K562 (cell line): ENCODE measurements at regions not wholly inside any gene's neighbourhood (a gene's known extent, or its start where the extent isn't known, plus 50 kb on each side); places are given as distances from the start of the nearest gene placed in this dataset.

Experiments used
- ATAC-seq: fragments of 200-7000 bp; cut with Tn5 transposase; 3 replicates; pipeline ENCODE4 v1.9.1; 2020; ENCODE audit warnings: moderate library complexity
- BruUV-seq: library from RNA; stranded (reverse); fragments of 400-500 nt; replicated peaks from 2 replicates; lab custom pipeline; 2021; lab: Mats Ljungman, UMichigan
- CTCF ChIA-PET: fragments of 300-600 bp; formaldehyde crosslinking; extraction: SDS; loops from one replicate; lab custom pipeline; 2021; ENCODE audit warnings: low intra/inter-chr PET ratio; lab: Yijun Ruan, JAX
- POLR2A ChIA-PET: fragments of 300-600, 350-650 bp; sonication (Branson Sonifier 250); formaldehyde crosslinking; extraction: SDS; loops from one replicate; lab custom pipeline; 2021; ENCODE audit warnings: antibody characterized with exemption, inconsistent platforms; lab: Yijun Ruan, JAX
- DNase-seq, 4 experiments: peaks; one replicate each; pipeline versions ENCODE4 v3.0.0 to v3.0.0-alpha.2; 2011 to 2018; ENCODE audit warnings: low spot score in 3 of 4, mixed read lengths in 3 of 4; ENCODE audit errors: extremely low read depth in 1 of 4
- FAIRE-seq: peaks from 2 replicates; lab custom pipeline; 2011; peaks lifted over from hg19 to GRCh38; lab: Jason Lieb, UNC
- H2AFZ ChIP-seq: 2 replicates; pipeline ENCODE4 v1.6.0; 2011; ENCODE audit warnings: low read depth, low read length, control low read depth, inconsistent platforms
- H3K27ac ChIP-seq: fragments of 200-600 bp; 3 replicates; pipeline ENCODE4 v1.8.0; 2011; ENCODE audit warnings: low read depth, mild to moderate bottlenecking, control low read depth, inconsistent platforms, low read length, moderate library complexity, mixed read lengths; ENCODE audit errors: extremely low read depth
- H3K27me3 ChIP-seq, 2 experiments: fragments of 300-600 bp in 1 of 2; 2 replicates in 1 of 2; 3 replicates in 1 of 2; pipeline versions ENCODE4 v1.6.0 to v1.8.0; 2011; ENCODE audit warnings: inconsistent platforms in 2 of 2, low read length in 2 of 2, mild to moderate bottlenecking in 1 of 2, mixed read lengths in 1 of 2, moderate library complexity in 1 of 2; ENCODE audit not compliant: control insufficient read depth in 2 of 2, insufficient read depth in 2 of 2
- H3K36me3 ChIP-seq: fragments of 300-600 bp; 3 replicates; pipeline ENCODE4 v1.8.0; 2011; ENCODE audit warnings: mild to moderate bottlenecking, low read length, inconsistent platforms; ENCODE audit not compliant: control insufficient read depth, insufficient read depth
- H3K4me1 ChIP-seq, 2 experiments: fragments of 200-600 bp in 1 of 2; replicated peaks in 1 of 2; 2 replicates in 1 of 2; 3 replicates in 1 of 2; pipeline versions ENCODE4 v1.5.1 to v1.8.0; 2011; ENCODE audit warnings: inconsistent platforms in 2 of 2, low read length in 2 of 2, mild to moderate bottlenecking in 1 of 2, mixed read lengths in 1 of 2, moderate library complexity in 1 of 2; ENCODE audit not compliant: control insufficient read depth in 2 of 2, insufficient read depth in 2 of 2
- H3K4me2 ChIP-seq: 2 replicates; pipeline ENCODE4 v1.6.1; 2011; ENCODE audit warnings: low read length, control low read depth, inconsistent platforms, mixed read lengths; ENCODE audit not compliant: insufficient read depth
- H3K4me3 ChIP-seq: fragments of 200-600 bp; sonication (generic), shearing (Covaris generic); 2 replicates; pipeline ENCODE4 v1.5.1; 2016; ENCODE audit warnings: control low read depth, inconsistent platforms
- H3K79me2 ChIP-seq: fragments of 200-600 bp; 3 replicates; pipeline ENCODE4 v1.8.0; 2011; ENCODE audit warnings: low read length, inconsistent platforms; ENCODE audit not compliant: control insufficient read depth, insufficient read depth
- H3K9ac ChIP-seq, 2 experiments: 2 replicates each; pipeline versions ENCODE4 v1.6.0 to v1.6.1; 2011; ENCODE audit warnings: low read depth in 2 of 2, low read length in 2 of 2, control low read depth in 1 of 2, inconsistent platforms in 1 of 2, mild to moderate bottlenecking in 1 of 2, mixed read lengths in 1 of 2; ENCODE audit not compliant: insufficient read depth in 1 of 2
- H3K9me1 ChIP-seq: one replicate; pipeline ENCODE4 v1.6.0; 2011; ENCODE audit warnings: inconsistent platforms, mild to moderate bottlenecking, low read length, moderate library complexity; ENCODE audit not compliant: control insufficient read depth, insufficient read depth
- H3K9me3 ChIP-seq: replicated peaks from 2 replicates; pipeline ENCODE4 v1.5.1; 2011; ENCODE audit warnings: low read depth, low read length, inconsistent platforms; ENCODE audit not compliant: control insufficient read depth, insufficient read depth
- H4K20me1 ChIP-seq: replicated peaks from 2 replicates; pipeline ENCODE4 v1.6.1; 2011; ENCODE audit warnings: low read length, inconsistent platforms, mixed read lengths; ENCODE audit not compliant: control insufficient read depth, insufficient read depth
- BRF2 ChIP-seq: IDR thresholded peaks from 3 replicates; pipeline ENCODE4 v1.6.1; 2011; ENCODE audit warnings: borderline replicate concordance, mild to moderate bottlenecking; ENCODE audit not compliant: insufficient read length, insufficient read depth
- HNRNPLL ChIP-seq: fragments of 200-400 bp; formaldehyde crosslinking; IDR thresholded peaks from 2 replicates; pipeline ENCODE4 v1.6.1; 2017; ENCODE audit warnings: low read length, low read depth, mild to moderate bottlenecking; ENCODE audit not compliant: poor library complexity, severe bottlenecking
- IRF2 ChIP-seq: sonication (generic); formaldehyde crosslinking; IDR thresholded peaks from 2 replicates; pipeline ENCODE4 v1.8.1; 2022; ENCODE audit warnings: mild to moderate bottlenecking, missing genetic modification reagents
- MNT ChIP-seq, 2 experiments: fragments of 450-650 bp; conservative IDR thresholded peaks; 2 replicates each; pipeline ENCODE4 v1.6.1; 2017; ENCODE audit warnings: mild to moderate bottlenecking in 2 of 2, moderate library complexity in 2 of 2
- SMAD4 ChIP-seq: fragments of 250-450 bp; sonication (Bioruptor Pico); conservative IDR thresholded peaks from 2 replicates; pipeline ENCODE4 v1.8.0; 2021; ENCODE audit warnings: inconsistent platforms, mild to moderate bottlenecking, moderate library complexity
- TAF15 ChIP-seq: fragments of 200-400 bp; formaldehyde crosslinking; IDR thresholded peaks from 2 replicates; pipeline ENCODE4 v1.6.1; 2017; ENCODE audit warnings: mild to moderate bottlenecking, low read depth, low read length, moderate library complexity
- TARDBP ChIP-seq: fragments of 450-650 bp; IDR thresholded peaks from 2 replicates; pipeline ENCODE4 v1.6.1; 2016
- TBL1XR1 ChIP-seq, 2 experiments: IDR thresholded peaks; 2 replicates each; pipeline ENCODE4 v1.6.1; 2012; ENCODE audit warnings: improper control_type of control experiment in 2 of 2, low read length in 2 of 2, mild to moderate bottlenecking in 1 of 2
- THAP12 ChIP-seq: fragments of 250-450 bp; sonication (Bioruptor Pico); IDR thresholded peaks from 2 replicates; pipeline ENCODE4 v1.9.0; 2021; ENCODE audit warnings: mild to moderate bottlenecking, inconsistent platforms
- ZBTB2 ChIP-seq: fragments of 450-650 bp; IDR thresholded peaks from 2 replicates; pipeline ENCODE4 v1.6.1; 2016; ENCODE audit warnings: antibody characterized with exemption
- ZNF224 ChIP-seq: sonication (generic); formaldehyde crosslinking; IDR thresholded peaks from 2 replicates; pipeline ENCODE4 v1.8.0; 2022; ENCODE audit warnings: mild to moderate bottlenecking, missing genetic modification reagents
- ZNF778 ChIP-seq: fragments of 450-650 bp; formaldehyde crosslinking; IDR thresholded peaks from 2 replicates; pipeline ENCODE4 v1.4.0; 2020; ENCODE audit warnings: mild to moderate bottlenecking, moderate library complexity
- WGBS: fragments of 100-300 bp; shearing (Covaris generic); methylation state at CpG from one replicate; pipeline ENCODE4 v1.1.6; 2016; ENCODE audit warnings: low coverage, mixed read lengths; ENCODE audit not compliant: insufficient coverage; ENCODE audit errors: missing lambda C conversion rate; 5-methylcytosine and 5-hydroxymethylcytosine counted together
- in situ Hi-C: fragments of 300-500 bp; cut with MboI; formaldehyde crosslinking; loops from 4 replicates; pipeline ENCODE4 v1.15.0; 2018; ENCODE audit warnings: inconsistent platforms, mixed read lengths
- intact Hi-C: fragments of 100-400 bp; cut with micrococcal nuclease; formaldehyde crosslinking; loops from 2 replicates; pipeline ENCODE4 v1.14.2; 2022

- no peak for ATAC-seq
- 0% methylated on average over 1 of the region's 1 CpG for WGBS
- POLR2A ChIA-PET: no interaction called here
- no peaks in the 10 kb centered on the region for H4K20me1 ChIP-seq
- no peak overlapping the region for H3K4me2 ChIP-seq
- FAIRE-seq: no peak
- no peak overlapping the region for H3K27ac ChIP-seq
- DNase-seq: no peak
- BruUV-seq: no TSS peak
- no peaks in the 10 kb centered on the region for H3K79me2 ChIP-seq
- H3K36me3 ChIP-seq: no peaks in the 10 kb centered on the region
- no peaks in the 10 kb centered on the region for H3K4me1 ChIP-seq
- H3K9me3 ChIP-seq: no peaks in the 10 kb centered on the region
- CTCF ChIA-PET: no interaction called here
- no peaks in the 10 kb centered on the region for H3K27me3 ChIP-seq
- no peaks in the 10 kb centered on the region for H3K9me1 ChIP-seq
- no peak overlapping the region for H3K4me3 ChIP-seq
- intact Hi-C loops: no loop called here
- in situ Hi-C loops: no loop called here
- no peak overlapping the region for H3K9ac ChIP-seq
- no peak overlapping the region for H2AFZ ChIP-seq
- TF ChIP-seq BRF2: no peak
- TF ChIP-seq MNT (conservative IDR thresholded peaks at IDR 0.05): no peak
- TF ChIP-seq ZNF224 (CRISPR knock-in tag): no peak
- no peak for TF ChIP-seq THAP12 (CRISPR knock-in tag)
- TF ChIP-seq IRF2: no peak
- no peak for TF ChIP-seq TARDBP
- no peak for TF ChIP-seq TAF15
- TF ChIP-seq HNRNPLL: no peak
- no peak for TF ChIP-seq SMAD4 (CRISPR knock-in tag)
- TF ChIP-seq TBL1XR1 (IDR thresholded peaks at IDR 0.05; ENCODE audit: low read length in 2 of 2): no peak
- TF ChIP-seq ZNF778: no peak
- no peak for TF ChIP-seq ZBTB2
Measured at GRCh38 chr6:135738636-135739035, 112.9 kb upstream of the PDE7B start.
